GM10266 (cell line): ENCODE measurements at regions not wholly inside any gene's neighbourhood (a gene's known extent, or its start where the extent isn't known, plus 50 kb on each side); places are given as distances from the start of the nearest gene placed in this dataset.

Source experiments
- DNase-seq: peaks from one replicate; pipeline ENCODE4 v3.0.0; 2012; ENCODE audit errors: extremely low spot score
- TF ChIP-seq, protein P1 (sequence below): IDR thresholded peaks from 2 replicates; pipeline ENCODE4 v1.5.1; 2012; ENCODE audit warnings: mild to moderate bottlenecking, low read depth; ENCODE audit not compliant: control insufficient read depth, insufficient read depth; ENCODE audit errors: missing control alignments

DNA sequence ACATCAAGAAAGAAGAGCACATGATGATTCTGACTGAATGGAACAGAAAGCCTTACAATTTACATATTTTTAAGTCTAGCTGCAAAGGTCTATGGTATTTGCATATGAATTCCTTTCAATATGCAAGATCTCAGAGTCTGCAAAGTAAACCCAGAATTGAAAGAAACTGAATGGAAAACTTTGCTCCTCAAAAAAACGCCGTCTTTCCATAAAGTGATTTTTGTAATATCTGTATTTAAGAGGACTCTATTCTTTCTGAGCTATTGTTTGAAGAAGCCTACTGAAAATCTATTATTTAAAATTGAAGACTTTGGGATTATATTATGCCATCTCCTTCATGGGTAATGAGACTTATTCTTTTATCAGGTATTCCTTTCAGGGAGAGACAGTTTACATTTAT lies 1894.4 kb downstream of the STIM2 start:
- no peak for DNase-seq

DNA sequence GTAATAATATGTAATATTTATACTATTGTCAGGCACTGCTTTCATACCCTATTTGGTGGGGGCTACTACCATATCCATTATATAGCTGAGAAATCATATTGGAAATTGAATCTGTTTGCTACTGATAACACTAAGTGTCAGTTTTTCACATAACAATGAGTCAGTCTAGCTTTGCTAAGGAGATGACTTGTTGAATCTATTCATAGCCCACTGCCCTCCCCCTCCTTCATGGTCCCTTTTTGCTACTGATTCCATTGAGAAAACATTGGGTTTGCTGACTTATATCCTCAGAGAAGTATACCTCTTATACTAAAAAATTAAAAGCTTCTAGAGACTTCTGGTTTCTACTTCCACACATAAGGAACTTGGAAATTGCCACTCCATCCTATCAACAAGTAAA lies 1898.4 kb downstream of the STIM2 start:
- no peak for DNase-seq
- TF ChIP-seq, protein P1, sequence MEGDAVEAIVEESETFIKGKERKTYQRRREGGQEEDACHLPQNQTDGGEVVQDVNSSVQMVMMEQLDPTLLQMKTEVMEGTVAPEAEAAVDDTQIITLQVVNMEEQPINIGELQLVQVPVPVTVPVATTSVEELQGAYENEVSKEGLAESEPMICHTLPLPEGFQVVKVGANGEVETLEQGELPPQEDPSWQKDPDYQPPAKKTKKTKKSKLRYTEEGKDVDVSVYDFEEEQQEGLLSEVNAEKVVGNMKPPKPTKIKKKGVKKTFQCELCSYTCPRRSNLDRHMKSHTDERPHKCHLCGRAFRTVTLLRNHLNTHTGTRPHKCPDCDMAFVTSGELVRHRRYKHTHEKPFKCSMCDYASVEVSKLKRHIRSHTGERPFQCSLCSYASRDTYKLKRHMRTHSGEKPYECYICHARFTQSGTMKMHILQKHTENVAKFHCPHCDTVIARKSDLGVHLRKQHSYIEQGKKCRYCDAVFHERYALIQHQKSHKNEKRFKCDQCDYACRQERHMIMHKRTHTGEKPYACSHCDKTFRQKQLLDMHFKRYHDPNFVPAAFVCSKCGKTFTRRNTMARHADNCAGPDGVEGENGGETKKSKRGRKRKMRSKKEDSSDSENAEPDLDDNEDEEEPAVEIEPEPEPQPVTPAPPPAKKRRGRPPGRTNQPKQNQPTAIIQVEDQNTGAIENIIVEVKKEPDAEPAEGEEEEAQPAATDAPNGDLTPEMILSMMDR, result no peak

More for the DNA sequence above, 1894.4 kb downstream of the STIM2 start:
- TF ChIP-seq, protein P1, result no peak

DNA sequence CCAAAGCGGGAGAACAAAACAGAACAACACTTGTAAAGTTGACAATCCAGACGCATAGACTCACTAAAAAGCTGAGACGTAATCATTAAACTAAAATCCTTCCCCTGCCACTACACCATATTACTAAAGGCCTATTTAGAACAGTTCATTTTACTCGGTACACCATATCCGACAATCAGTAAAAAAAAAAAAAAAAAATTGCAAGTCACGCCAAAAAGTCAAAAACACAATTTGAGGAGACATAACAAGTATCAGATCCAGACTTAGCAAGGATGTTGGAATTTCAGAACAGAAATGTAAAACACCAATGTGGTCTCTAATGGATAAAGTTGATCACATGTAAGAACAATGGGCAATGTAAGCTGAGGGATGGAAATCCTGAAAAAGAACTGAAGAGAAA lies 1899.4 kb downstream of the STIM2 start:
- no peak for DNase-seq
- TF ChIP-seq, protein P1, result no peak

DNA sequence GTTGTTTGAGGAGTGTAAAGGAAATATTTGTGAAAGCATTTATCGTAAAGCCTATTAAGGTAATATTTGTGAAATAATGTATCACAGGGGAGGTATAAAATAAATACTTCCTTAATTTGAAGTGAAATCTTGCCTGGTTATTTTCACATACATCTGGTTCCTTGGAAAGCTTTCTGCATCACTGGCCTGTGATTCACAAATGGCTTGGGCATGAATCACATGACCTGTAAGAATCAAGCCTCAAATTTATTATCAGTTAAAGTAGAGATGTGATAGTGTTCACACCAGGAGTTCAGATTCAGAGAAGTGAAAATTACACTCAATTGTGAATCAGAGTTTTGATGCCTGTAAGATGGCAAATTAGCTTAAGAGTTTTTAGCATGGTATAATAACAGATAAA lies 1911.4 kb downstream of the STIM2 start:
- TF ChIP-seq, protein P1, result no peak
- DNase-seq, result no peak

DNA sequence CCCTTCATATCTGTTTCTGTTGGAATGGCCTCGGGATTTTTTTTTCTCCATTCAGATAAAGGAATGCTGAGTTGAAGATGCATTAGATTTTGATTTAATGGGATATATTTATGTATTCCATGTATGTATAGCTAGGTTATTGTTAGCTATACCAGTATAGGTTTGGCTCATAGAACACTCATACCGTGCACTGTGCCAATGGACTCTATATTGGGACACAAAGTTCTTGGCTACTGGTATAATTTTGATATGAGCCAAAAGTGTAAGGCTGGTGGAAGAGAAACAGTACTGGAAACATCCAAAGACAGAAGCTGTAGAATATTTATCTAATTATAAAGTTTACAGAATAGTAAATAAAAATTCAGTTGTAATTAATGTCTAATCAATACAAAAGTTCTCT lies 1912.1 kb downstream of the STIM2 start:
- no peak for DNase-seq
- TF ChIP-seq, protein P1, result no peak

DNA sequence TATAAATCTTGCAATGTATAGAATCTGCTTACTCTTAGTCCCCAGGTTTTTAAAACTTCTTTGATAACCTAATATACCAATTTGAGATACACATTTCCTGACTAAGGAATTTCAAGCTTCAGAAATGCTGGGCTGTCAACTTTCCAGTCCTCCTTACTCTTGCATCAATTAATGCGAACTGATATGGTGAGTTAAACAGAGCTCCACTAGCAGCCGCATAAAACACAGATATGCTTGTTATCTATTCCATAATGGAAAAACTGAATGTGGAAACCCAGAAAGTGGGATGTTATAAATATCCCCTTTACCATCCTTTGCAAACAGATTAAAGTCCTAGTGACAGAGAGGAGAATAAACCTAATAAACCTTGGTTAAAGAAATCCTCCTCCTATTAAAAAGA lies 1913.7 kb downstream of the STIM2 start:
- DNase-seq, result no peak
- TF ChIP-seq, protein P1, result no peak

DNA sequence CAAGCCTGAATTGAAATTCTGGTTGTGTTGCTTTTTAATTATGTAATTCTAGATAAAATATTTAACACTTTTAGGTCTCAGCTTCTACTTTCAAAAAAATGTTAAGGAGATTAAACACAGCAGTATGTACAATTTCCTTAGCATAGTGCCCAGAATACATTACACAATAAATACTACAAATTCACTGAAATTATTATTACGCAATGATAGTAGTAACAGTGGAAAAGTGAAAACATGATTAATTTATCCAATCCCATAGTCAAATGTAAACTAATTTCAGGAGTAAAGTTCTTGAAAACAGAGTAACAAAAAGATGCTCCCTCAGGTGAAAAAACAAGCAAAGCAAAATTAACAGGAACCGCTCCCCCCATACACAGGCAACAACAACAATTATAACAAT lies 1915.4 kb downstream of the STIM2 start:
- DNase-seq, result no peak
- TF ChIP-seq, protein P1, result no peak
